Activated naive CD8-positive, alpha-beta T cell (primary cell): ENCODE measurements at regions not wholly inside any gene's neighbourhood (a gene's known extent, or its start where the extent isn't known, plus 50 kb on each side); places are given as distances from the start of the nearest gene placed in this dataset.

Source experiments
- H3K27ac Mint-ChIP-seq: one replicate; pipeline ENCODE4 v1.8.0; 2021; ENCODE audit warnings: mixed read lengths
- H3K27me3 Mint-ChIP-seq: one replicate; pipeline ENCODE4 v1.8.0; 2021; ENCODE audit warnings: mixed read lengths
- H3K36me3 Mint-ChIP-seq: one replicate; pipeline ENCODE4 v1.8.0; 2021; ENCODE audit warnings: mixed read lengths
- H3K4me1 Mint-ChIP-seq: one replicate; pipeline ENCODE4 v1.8.0; 2021; ENCODE audit warnings: low read depth, mixed read lengths
- H3K4me3 Mint-ChIP-seq: one replicate; pipeline ENCODE4 v1.8.0; 2021; ENCODE audit warnings: mild to moderate bottlenecking, mixed read lengths
- H3K9me3 Mint-ChIP-seq: one replicate; pipeline ENCODE4 v1.8.0; 2021; ENCODE audit warnings: low read depth, mixed read lengths

DNA sequence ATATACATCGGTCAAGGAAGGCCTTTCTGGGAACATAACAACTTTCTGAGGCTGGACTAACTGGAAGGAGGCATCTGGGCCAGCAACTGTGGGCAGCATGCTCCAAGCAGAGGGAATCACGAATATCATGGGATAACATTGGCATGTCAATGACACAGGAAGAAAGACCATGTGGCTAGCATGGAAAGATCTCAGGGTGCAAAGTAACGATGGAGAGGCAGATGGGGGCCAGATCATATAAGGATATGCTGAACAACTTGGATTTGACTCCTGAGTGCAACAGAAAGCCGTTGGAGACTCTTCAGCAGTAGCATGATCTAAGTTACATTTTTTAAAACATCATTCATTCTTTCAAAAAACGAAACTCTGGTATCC, 133.6 kb downstream of the FOXI3 start:
- no peaks in the 10 kb centered on the region for H3K4me1 Mint-ChIP-seq
- no peak overlapping the region for H3K27ac Mint-ChIP-seq
- no peaks in the 10 kb centered on the region for H3K9me3 Mint-ChIP-seq
- H3K36me3 Mint-ChIP-seq: no peaks in the 10 kb centered on the region
- H3K27me3 Mint-ChIP-seq: peaks cover 2% of the 10 kb centered on the region
- H3K4me3 Mint-ChIP-seq: no peak overlapping the region

DNA sequence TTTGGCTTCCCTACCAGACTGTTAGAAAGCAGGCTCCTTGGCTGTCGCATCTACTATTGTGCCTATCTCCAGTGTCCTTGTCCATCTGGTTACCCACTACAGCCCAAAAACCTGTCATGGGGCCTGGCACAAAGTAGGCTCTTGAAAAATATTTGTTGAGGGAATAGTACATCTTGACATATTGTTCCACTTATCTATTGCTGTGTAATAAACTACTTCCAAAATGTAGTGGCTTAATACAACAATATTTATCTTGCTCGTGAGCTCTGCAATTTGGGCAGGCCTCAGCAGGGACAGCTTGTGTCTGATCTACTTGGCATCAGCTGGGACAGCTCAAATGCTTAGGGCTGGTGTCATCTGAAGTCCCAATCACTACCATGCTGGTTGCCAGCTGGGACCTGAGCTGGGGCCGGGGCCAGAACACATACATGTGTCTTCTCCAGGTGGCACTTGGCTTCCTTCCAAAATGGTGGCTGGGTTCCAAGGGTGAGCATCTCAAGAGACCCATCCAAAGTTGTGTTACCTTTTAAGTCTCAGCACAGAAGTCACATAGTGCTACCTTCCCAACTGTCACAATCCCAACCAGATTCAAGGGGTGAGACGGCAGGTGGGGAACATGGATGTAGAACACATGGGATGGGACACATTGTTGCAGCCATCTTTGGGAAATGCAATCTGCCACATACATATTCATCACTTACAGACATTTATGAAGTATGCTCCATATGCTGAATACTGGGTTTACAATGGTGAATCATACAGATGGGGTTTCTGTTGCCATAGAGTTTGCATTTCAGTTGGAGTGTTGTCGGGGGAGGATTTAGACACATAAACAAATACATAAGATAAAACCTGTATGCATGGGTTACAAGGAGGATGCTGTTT, 134.2 kb downstream of the FOXI3 start:
- no peaks in the 10 kb centered on the region for H3K9me3 Mint-ChIP-seq
- H3K36me3 Mint-ChIP-seq: no peaks in the 10 kb centered on the region
- peaks cover 2% of the 10 kb centered on the region for H3K27me3 Mint-ChIP-seq
- no peaks in the 10 kb centered on the region for H3K4me1 Mint-ChIP-seq
- no peak overlapping the region for H3K27ac Mint-ChIP-seq
- no peak overlapping the region for H3K4me3 Mint-ChIP-seq

DNA sequence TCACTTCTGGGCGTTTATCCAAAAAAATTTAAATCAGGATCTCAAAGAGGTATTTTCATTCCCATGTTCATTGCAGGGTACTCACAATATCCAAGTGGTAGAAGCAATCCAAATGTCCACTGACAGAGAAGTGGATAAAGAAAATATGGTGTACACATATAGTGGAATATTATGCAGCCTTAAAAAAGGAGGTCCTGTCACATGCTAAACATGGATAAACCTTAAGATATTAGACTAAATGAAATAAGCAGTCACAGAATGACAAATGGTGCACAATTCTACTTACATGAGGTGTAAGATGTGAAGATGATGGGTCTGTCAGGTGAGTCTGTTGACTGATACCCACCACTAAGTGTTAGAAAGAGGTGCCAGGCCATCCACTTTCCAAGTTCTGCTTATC, 140.6 kb downstream of the THNSL2 start:
- Mint-ChIP-seq H3K4me1 (no peaks in the 10 kb centered on the region), H3K36me3 (no peaks in the 10 kb centered on the region), H3K9me3 (no peaks in the 10 kb centered on the region), H3K27me3 (peaks cover 4% of the 10 kb centered on the region), H3K27ac (no peak overlapping the region), H3K4me3 (no peak overlapping the region)

DNA sequence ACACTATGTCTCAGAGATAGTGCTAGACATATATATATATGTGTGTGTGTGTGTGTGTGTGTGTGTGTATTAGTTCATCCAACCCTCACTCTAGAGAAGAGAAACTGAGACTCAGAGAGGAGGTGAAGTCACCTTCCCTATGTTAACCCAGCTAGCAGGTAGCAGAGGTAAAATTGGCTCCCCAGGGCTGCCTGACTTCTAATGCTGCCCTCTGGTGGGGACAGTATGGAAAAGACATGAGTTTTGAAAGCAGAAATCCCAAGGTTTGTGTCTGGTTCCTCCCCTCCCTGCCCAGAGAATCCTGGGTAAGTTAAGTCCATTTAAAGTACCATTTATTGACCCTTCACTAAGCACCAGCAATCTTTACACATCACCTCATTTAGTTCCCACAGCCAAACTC, 137.7 kb downstream of the THNSL2 start:
- Mint-ChIP-seq H3K27me3 (peaks cover 4% of the 10 kb centered on the region), H3K4me3 (no peak overlapping the region), H3K36me3 (peaks cover 2% of the 10 kb centered on the region), H3K4me1 (no peaks in the 10 kb centered on the region), H3K27ac (no peak overlapping the region), H3K9me3 (peaks cover 3% of the 10 kb centered on the region)

DNA sequence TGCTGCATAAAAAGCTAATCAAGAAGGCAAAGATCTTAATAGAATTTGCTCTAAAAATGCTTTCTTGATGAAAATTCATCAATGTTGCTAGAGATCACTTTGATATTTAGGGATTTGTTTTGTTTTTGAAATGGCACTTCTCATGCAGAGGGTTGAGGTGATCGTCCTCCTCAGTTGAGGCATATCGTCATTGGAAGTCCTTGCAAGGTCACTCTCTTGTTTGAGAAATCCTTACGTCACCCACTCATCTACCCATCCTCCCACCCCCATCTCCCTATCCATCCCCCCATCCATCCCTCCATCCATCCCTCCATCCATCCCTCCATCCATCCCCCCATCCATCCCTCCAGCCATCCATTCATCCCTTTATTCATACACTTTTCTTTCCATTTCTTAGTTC, 133.7 kb downstream of the THNSL2 start:
- Mint-ChIP-seq H3K27me3 (peaks cover 4% of the 10 kb centered on the region), H3K36me3 (peaks cover 2% of the 10 kb centered on the region), H3K4me3 (no peak overlapping the region), H3K4me1 (no peaks in the 10 kb centered on the region), H3K9me3 (peaks cover 3% of the 10 kb centered on the region), H3K27ac (no peak overlapping the region)

DNA sequence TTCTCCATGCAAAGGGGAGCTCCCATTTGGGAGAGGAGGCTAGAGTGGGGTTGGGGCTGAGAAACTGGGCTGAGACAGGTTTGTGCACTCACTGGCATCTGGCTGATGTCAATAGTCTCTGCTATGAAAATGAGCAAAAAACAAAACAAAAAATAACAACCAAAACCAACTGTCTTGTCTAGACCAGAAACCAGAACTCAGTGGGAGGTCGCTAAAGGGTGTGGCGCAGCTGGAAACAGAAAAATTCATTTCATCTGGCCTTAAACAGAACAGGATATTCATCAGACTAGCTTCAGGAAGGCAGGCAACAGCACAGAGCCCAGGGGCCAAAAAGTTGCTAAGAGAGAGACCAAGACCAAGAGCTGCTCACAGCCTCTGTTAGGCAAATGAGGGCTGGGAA, 126.1 kb downstream of the THNSL2 start:
- Mint-ChIP-seq H3K36me3 (no peaks in the 10 kb centered on the region), H3K9me3 (no peaks in the 10 kb centered on the region), H3K4me1 (no peaks in the 10 kb centered on the region), H3K27ac (peak overlapping the region; percentile 37), H3K27me3 (peaks cover 7% of the 10 kb centered on the region), H3K4me3 (no peak overlapping the region)

DNA sequence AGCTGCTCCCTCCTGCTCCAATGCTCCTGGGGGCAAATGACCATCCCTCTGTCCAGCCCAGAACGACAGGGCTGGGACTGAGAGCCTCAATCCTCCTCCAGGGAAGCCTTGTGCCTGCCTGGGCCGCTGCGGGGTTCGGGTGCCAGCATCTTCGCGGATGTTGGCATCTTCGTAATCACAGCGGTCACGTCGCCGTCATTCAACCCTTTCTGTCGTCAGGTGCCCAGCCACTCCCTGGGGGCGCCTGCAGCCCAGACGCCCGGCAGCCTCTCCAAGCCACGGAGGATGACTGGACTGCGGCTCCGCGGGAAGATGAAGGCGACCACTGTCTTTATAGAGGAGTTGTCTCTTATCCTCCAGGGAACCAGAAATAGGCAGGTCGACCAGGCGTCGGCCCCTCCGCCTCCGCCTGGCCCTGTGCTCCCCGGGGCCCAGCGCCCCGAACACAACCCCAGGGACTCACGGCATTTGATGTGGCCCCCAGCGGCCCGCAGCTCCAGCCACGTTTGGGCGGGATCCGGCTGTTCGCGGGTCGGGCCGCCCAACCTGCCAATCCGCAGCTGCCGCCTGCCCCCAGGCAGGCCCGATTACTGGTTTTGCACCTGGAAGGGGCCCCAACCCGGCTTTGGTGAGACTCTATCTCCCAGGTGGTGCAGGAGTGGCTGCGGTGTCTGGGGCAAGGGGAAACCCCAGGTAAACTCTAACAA, 113.9 kb downstream of the THNSL2 start:
- Mint-ChIP-seq H3K9me3 (no peaks in the 10 kb centered on the region), H3K4me3 (no peak overlapping the region)

DNA sequence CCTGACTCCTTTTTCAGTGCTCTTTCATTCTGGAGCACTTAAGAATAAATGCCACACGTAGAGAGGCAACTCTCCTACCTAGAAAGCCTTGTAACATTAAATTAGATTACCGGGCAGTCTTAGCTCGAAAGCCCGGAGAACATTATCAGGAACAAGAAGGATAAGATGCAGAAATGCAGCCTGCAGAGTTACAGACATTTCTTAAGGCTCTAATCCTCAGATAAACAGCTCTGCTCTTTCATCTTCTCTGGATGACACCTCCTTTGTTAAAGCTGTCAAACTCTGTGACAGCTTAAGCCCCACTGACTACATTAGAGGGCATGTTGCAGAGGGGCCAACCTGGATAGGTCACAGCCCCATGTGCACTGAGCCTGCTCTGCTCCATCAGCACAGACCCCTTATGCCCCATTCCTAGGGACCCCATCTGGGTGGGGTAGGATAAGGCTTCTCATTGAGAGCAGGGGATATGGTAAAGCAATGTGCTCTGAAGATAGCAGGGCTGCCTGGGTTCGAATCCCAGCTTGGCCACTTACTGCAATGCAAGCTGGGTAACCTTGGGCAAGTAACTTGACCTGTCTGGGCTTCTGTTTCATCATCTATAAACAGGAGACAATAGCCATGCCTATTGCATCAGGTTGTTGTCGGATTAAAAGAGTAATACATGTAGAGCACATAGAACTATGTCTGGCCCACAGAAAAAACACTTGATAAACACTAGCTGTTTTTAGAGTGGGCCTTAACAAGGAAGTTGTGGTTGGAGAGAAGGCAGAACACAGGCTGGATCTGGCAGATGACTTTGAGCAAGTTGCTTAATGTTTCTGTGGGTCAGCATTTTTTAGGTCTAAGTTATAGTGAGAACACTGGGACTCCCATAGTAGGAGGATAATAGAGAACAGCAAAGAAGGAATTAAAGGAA, 111.4 kb downstream of the THNSL2 start:
- Mint-ChIP-seq H3K4me3 (no peak overlapping the region), H3K27me3 (peaks cover 8% of the 10 kb centered on the region), H3K4me1 (no peaks in the 10 kb centered on the region), H3K27ac (no peak overlapping the region), H3K36me3 (no peaks in the 10 kb centered on the region), H3K9me3 (no peaks in the 10 kb centered on the region)

More for the DNA sequence above, 113.9 kb downstream of the THNSL2 start:
- no peaks in the 10 kb centered on the region for H3K4me1 Mint-ChIP-seq
- peaks cover 7% of the 10 kb centered on the region for H3K27me3 Mint-ChIP-seq
- no peaks in the 10 kb centered on the region for H3K36me3 Mint-ChIP-seq
- no peak overlapping the region for H3K27ac Mint-ChIP-seq

DNA sequence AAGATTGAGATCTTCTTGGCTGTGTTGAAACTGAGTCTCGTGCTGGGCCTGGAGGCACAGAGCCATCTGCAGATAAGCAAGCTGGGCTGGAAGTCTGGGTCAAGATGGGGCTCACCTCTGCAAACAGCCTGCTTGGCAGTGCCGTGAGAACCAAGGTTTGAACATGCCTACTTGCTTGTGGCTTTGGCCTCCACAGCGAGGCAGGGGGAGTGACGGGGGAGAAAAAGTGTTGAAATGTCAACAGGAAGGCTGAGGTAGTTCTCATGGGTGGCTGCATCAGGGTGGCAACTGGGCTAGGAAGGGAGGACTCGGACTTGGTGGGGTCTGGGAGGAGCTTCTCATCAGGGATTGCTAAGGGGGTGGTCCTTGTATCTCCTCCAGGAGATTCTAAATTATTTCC, 99.7 kb downstream of the THNSL2 start:
- Mint-ChIP-seq H3K27ac (no peak overlapping the region), H3K4me1 (peaks cover 5% of the 10 kb centered on the region), H3K9me3 (no peaks in the 10 kb centered on the region), H3K36me3 (no peaks in the 10 kb centered on the region), H3K4me3 (no peak overlapping the region), H3K27me3 (peaks cover 2% of the 10 kb centered on the region)

DNA sequence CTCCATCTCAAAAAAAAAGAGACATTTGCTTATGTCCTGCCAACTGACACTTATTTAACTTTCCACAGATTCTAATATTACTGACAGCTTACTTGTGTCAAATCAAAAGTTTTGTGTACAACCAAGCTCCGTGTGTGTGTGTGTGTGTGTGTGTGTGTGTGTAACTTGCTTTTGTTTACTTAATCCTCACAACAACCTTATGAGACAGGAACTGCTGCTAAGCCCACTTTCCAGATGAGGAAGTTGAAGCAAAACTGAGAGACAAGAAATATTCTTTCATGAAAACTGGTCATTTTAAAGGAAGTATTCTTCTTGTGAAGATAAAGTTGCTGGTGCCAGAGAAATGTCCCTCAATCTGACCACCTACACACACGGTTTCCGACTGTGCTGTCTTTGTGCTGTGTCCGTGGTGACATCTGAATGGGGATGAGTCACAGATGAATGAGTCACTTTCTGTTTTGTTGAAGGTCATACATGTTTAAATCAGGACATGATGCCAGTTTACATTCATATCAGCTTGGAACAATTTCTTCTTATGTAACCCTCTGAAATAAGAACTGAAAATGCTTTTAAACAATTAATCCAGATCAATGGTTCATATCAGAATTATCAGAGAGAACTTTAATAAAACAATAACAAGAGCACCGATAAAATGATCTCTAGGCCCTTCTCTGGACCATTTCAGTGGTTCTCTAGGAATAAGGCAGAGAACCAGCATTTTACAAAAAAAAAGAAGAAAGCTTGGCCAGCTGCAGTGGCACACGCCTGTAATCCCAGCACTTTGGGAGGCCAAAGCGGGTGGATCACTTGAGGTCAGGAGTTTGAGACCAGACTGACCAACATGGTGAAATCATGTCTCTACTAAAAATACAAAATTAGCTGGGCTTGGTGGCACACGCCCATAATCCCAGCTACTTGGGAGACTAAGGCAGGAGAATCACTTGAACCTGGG, 95.5 kb downstream of the THNSL2 start:
- no peaks in the 10 kb centered on the region for H3K9me3 Mint-ChIP-seq
- H3K27ac Mint-ChIP-seq: no peak overlapping the region
- H3K4me1 Mint-ChIP-seq: peaks cover 5% of the 10 kb centered on the region
- H3K4me3 Mint-ChIP-seq: no peak overlapping the region
- H3K27me3 Mint-ChIP-seq: peaks cover 6% of the 10 kb centered on the region
- H3K36me3 Mint-ChIP-seq: no peaks in the 10 kb centered on the region

DNA sequence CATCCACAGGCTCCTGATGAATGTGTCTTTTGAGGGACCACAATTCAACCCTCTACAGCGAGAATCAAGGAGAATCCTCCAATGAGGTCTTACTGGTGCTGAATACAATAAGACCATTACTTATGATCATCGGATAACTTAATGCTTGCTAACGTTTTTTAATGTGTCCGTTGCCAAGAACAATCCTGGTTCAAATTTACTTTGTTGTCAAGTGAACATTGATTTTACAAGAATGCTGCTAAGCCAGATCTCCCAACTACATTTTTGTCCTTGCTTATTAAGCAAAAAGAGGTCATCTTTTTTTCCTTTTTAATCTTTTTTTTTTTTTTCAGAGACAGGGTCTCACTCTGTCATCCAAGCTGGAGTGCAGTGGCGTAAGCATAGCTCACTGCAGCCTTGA, 93.7 kb downstream of the THNSL2 start:
- Mint-ChIP-seq H3K4me3 (no peak overlapping the region), H3K27me3 (peaks cover 6% of the 10 kb centered on the region), H3K4me1 (peaks cover 5% of the 10 kb centered on the region), H3K9me3 (no peaks in the 10 kb centered on the region), H3K27ac (no peak overlapping the region), H3K36me3 (no peaks in the 10 kb centered on the region)

DNA sequence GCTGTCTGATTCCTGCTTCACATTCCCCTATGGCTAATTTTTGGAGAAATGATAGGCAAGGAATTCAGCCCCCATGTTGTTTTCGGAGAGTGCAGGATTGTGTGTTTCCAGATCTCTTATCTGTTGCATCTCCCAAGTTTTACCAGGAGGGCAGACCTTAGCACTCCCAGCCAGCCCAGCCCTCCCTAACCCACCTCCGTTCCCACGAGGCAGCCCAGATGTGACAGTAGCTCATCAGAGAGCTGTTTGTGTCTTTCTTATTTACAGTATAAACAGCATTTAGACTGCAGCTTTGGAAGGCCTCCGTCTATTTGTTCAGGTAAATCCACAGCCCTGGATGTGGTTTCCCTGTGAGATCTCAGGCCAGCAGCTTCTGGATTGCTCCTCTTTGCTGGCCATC, 91.6 kb downstream of the THNSL2 start:
- no peak overlapping the region for H3K27ac Mint-ChIP-seq
- H3K36me3 Mint-ChIP-seq: no peaks in the 10 kb centered on the region
- H3K27me3 Mint-ChIP-seq: peaks cover 13% of the 10 kb centered on the region
- no peaks in the 10 kb centered on the region for H3K9me3 Mint-ChIP-seq
- H3K4me1 Mint-ChIP-seq: peaks cover 5% of the 10 kb centered on the region
- no peak overlapping the region for H3K4me3 Mint-ChIP-seq

DNA sequence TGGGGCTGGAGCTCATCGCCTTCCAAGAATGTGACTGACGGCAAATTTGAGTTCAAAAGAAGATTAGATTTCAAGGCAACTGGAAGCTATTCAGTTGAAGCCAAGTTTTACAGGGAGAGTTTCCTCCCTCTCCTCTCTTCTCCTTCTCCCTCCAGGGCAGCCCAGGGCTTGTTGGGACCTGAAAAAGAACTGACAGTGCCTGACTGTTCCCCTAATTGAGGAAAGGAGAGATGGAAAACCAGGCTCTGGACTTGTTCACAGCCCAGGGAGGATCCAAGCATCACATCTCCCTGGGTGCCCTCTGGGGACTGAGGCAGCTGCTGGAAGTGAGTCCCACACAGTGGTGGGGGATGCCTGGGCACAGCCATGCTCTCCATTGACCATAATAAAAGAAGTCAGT, 88.1 kb downstream of the THNSL2 start:
- Mint-ChIP-seq H3K27me3 (peaks cover 12% of the 10 kb centered on the region), H3K27ac (no peak overlapping the region), H3K4me1 (no peaks in the 10 kb centered on the region), H3K36me3 (no peaks in the 10 kb centered on the region), H3K4me3 (no peak overlapping the region), H3K9me3 (no peaks in the 10 kb centered on the region)

DNA sequence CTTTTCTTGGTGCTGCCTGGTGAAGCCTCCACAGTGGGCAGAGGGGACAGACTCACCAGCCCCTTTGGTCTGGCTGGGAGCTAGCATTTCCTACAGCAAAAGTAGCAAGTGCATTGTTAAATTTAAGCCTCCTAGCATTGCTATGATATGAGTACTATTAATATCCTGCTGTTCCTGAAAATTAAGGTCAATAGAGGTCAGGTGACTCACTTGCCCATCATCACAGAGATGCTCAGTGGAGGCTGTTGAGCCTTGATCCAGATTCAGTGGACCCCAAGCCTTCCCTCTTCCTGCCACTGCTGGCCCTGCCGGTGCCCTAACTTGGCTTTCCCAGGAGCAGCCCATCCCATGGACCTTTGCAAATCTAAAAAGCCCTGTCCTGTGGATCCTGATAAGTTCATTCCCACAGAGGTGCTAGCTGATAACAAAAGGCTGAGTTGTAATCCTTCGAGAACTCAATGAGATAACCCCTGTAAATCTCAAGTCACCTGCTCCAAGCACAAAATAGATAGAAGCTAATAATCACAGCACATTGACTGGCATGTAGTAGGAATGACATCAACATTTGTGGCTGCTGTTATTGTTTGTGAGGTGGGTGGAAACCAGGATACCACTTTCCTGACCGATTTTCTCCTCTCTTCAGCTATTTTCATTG, 84.4 kb downstream of the THNSL2 start:
- Mint-ChIP-seq H3K27me3 (peaks cover 12% of the 10 kb centered on the region), H3K4me3 (no peak overlapping the region), H3K36me3 (no peaks in the 10 kb centered on the region), H3K27ac (no peak overlapping the region), H3K4me1 (no peaks in the 10 kb centered on the region), H3K9me3 (no peaks in the 10 kb centered on the region)
